Body of pancreas (tissue), 4 donors: ENCODE measurements at regions not wholly inside any gene's neighbourhood (a gene's known extent, or its start where the extent isn't known, plus 50 kb on each side); places are given as distances from the start of the nearest gene placed in this dataset.

Experiments used
- POLR2A ChIP-seq, 3 donors: fragments of 450-650 bp; IDR thresholded peaks; one replicate each; pipeline ENCODE4 v1.6.1; 2016; ENCODE audit warnings: antibody characterized with exemption in 3 of 3, mild to moderate bottlenecking in 2 of 3
- TF ChIP-seq, protein P1 (sequence below), 7 experiments: fragments of 450-650 bp in 4 of 7; fragments of 200-600 bp in 3 of 7; sonication (generic) in 3 of 7; IDR thresholded peaks; one replicate each; pipeline ENCODE4 v1.5.1; 2016 to 2019; ENCODE audit warnings: antibody characterized with exemption in 7 of 7

- TF ChIP-seq, protein P1, sequence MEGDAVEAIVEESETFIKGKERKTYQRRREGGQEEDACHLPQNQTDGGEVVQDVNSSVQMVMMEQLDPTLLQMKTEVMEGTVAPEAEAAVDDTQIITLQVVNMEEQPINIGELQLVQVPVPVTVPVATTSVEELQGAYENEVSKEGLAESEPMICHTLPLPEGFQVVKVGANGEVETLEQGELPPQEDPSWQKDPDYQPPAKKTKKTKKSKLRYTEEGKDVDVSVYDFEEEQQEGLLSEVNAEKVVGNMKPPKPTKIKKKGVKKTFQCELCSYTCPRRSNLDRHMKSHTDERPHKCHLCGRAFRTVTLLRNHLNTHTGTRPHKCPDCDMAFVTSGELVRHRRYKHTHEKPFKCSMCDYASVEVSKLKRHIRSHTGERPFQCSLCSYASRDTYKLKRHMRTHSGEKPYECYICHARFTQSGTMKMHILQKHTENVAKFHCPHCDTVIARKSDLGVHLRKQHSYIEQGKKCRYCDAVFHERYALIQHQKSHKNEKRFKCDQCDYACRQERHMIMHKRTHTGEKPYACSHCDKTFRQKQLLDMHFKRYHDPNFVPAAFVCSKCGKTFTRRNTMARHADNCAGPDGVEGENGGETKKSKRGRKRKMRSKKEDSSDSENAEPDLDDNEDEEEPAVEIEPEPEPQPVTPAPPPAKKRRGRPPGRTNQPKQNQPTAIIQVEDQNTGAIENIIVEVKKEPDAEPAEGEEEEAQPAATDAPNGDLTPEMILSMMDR (IDR thresholded peaks at IDR 0.05) = no peak
- TF ChIP-seq POLR2A (IDR thresholded peaks at IDR 0.05) = no peak
Measured at GRCh38 chr12:94766397-94766796, 116.0 kb upstream of the TMCC3 start.
